Fibroblast of lung (primary cell): ENCODE measurements at regions not wholly inside any gene's neighbourhood (a gene's known extent, or its start where the extent isn't known, plus 50 kb on each side); places are given as distances from the start of the nearest gene placed in this dataset.

Experiments
- EZH2 ChIP-seq: IDR thresholded peaks from 2 replicates; pipeline ENCODE4 v1.5.1; 2012; ENCODE audit warnings: low read length, control low read depth, mild to moderate bottlenecking; ENCODE audit errors: missing control alignments
- TF ChIP-seq, protein P1 (sequence below), 2 donors: IDR thresholded peaks in 1 of 2; conservative IDR thresholded peaks in 1 of 2; 1 replicate in 1 of 2; 2 replicates in 1 of 2; pipeline ENCODE4 v1.5.1; 2011 to 2012; ENCODE audit warnings: low read length in 2 of 2, control low read depth in 1 of 2, inconsistent platforms in 1 of 2, low read depth in 1 of 2, mild to moderate bottlenecking in 1 of 2

DNA sequence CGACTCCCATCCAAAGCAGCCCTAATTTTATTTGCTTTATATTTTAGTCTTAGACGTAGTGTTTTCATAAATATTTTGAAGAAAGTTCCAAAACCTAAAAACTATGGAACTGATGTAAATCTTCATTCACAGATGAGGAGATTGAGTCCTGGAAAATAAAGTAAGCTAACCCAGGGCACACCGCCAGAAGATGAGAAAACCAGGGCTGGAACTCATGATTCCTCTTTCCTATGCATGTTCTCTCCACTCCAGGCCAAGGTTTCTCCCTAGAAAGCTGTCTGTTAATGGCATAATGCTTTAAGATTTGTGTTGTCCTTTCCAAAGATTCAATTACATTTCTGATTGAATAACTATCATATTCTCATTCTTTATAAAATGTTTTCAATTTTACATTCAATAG is 78.4 kb upstream of the ZC3H15 start:
- TF ChIP-seq, protein P1, sequence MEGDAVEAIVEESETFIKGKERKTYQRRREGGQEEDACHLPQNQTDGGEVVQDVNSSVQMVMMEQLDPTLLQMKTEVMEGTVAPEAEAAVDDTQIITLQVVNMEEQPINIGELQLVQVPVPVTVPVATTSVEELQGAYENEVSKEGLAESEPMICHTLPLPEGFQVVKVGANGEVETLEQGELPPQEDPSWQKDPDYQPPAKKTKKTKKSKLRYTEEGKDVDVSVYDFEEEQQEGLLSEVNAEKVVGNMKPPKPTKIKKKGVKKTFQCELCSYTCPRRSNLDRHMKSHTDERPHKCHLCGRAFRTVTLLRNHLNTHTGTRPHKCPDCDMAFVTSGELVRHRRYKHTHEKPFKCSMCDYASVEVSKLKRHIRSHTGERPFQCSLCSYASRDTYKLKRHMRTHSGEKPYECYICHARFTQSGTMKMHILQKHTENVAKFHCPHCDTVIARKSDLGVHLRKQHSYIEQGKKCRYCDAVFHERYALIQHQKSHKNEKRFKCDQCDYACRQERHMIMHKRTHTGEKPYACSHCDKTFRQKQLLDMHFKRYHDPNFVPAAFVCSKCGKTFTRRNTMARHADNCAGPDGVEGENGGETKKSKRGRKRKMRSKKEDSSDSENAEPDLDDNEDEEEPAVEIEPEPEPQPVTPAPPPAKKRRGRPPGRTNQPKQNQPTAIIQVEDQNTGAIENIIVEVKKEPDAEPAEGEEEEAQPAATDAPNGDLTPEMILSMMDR (conservative IDR thresholded peaks at IDR 0.05 in 1 of 2, IDR thresholded peaks at IDR 0.05 in 1 of 2; ENCODE audit: low read depth in 1 of 2, low read length in 2 of 2), result no peak
- no peak for TF ChIP-seq EZH2
